ENCODE measurements at regions not wholly inside any gene's neighbourhood (a gene's known extent, or its start where the extent isn't known, plus 50 kb on each side); places are given as distances from the start of the nearest gene placed in this dataset.
"Not testable (repeated sequence)": the region's sequence is repeated elsewhere in the genome, so short reads cannot be mapped to it uniquely, and the experiment has no call there.

DNA sequence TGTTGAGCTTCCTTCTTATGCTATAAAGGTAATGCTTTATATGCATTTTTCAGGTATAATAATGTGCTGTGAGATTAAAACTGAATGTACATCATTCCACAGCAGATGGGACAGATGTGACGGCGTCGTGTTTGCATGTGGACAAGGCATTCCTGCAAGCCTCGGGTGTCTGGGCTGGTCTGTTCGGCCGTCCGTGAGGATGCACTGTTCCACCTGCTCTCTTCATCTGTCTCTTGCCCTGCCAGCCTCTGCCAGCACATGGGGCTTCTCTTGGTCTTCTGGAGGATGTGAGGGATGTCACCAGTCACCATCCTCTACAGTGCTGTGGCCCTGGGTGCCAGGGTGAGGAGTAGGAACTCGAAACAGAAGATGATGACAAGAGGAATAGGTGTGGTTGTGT lies 223.2 kb downstream of the ERMARD start:
- TF ChIP-seq, protein P1, sequence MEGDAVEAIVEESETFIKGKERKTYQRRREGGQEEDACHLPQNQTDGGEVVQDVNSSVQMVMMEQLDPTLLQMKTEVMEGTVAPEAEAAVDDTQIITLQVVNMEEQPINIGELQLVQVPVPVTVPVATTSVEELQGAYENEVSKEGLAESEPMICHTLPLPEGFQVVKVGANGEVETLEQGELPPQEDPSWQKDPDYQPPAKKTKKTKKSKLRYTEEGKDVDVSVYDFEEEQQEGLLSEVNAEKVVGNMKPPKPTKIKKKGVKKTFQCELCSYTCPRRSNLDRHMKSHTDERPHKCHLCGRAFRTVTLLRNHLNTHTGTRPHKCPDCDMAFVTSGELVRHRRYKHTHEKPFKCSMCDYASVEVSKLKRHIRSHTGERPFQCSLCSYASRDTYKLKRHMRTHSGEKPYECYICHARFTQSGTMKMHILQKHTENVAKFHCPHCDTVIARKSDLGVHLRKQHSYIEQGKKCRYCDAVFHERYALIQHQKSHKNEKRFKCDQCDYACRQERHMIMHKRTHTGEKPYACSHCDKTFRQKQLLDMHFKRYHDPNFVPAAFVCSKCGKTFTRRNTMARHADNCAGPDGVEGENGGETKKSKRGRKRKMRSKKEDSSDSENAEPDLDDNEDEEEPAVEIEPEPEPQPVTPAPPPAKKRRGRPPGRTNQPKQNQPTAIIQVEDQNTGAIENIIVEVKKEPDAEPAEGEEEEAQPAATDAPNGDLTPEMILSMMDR (IDR thresholded peaks at IDR 0.05; ENCODE audit: extremely low read depth, insufficient read depth, missing control alignments): no peak
- in situ Hi-C loops (cut with MboI; ENCODE audit: low pct_unique_long_range_greater_than_20kb, low sequenced_read_pairs, unreplicated experiment): no loop called here
- no peak for DNase-seq (ENCODE audit: low spot score)

DNA sequence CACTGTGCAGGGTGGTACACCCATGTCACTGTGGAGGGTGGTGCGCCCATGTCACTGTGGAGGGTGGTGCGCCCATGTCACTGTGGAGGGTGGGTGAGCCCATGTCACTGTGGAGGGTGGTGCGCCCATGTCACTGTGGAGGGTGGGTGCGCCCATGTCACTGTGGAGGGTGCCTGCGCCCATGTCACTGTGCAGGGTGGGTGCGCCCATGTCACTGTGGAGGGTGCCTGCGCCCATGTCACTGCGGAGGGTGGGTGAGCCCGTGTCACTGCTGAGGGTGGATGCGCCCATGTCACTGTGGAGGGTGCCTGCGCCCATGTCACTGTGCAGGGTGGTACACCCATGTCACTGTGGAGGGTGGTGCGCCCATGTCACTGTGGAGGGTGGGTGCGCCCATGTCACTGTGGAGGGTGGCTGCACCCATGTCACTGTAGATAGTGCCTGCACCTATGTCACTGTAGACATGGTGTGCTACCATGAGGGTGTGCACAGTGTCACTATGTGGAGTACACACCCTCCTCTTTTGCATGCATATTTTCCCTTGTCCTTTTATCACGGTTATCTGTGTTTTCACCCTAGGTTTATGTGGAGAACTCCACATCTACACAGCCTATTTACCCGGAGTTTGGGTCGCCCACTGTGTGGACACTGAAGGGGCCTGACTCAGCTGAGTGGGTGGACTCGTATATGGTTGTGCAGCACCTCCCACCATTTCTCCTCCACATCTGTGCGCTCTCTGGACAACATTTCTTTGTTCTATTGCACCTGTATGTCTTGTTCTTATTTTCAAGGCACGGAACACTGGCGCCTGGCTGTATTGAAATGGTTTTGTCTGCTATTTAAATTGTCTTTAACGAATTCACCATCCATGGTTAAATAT lies 222.4 kb downstream of the ERMARD start:
- DNase-seq (ENCODE audit: low spot score); in situ Hi-C loops (cut with MboI; ENCODE audit: low pct_unique_long_range_greater_than_20kb, low sequenced_read_pairs, unreplicated experiment): not testable (repeated sequence)

DNA sequence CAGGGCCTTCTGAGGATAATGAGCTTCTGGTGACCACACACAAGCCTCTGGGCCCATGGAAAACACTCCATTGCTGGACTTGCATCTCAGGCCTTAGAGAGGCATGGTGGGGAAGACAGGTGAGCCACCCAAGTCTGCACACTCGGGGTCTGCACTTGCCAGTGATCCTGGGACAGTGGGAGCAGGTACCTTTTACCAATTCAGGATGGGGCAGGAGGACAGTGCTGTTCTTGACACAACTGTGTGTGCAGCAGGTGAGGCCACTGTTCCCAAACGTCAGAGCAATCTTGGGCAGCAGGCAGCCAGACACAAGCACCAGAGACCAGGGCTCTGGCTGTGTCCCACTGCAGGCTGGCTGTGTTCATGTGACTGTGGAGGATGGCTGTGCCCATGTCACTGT lies 221.3 kb downstream of the ERMARD start:
- no peak for DNase-seq (ENCODE audit: low spot score)

DNA sequence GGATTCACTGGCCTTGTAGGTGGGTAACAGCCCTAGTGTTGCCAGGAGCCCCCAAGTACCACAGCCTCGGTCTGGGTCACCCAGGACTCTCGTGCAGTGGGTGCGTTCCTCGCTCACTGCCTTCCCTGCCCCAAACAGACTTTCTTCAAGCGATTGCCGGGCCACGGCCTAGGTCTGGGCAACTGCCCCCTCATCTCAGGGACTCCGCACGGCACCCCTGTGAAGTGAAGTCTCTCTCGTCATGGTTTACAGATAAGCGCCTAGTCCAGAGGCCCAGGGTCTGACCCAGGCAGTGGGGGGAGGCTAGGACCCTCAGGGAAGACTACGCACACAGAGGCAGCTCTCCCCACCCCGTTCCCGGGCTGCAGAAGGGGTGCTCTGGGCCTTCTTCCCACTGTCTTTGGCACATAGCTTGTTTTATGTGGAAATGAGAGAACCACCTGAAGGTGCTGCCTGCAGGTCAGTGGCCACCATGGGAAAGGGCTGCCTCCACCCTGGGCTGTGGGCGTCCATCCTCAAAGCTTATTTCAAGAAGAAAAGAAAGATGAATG lies 220.8 kb downstream of the ERMARD start:
- in situ Hi-C loops (cut with MboI; ENCODE audit: low pct_unique_long_range_greater_than_20kb, low sequenced_read_pairs, unreplicated experiment): no loop called here
- no peak for DNase-seq (ENCODE audit: low spot score)
- TF ChIP-seq, protein P1 (IDR thresholded peaks at IDR 0.05; ENCODE audit: extremely low read depth, insufficient read depth, missing control alignments): no peak

More for the DNA sequence above, 221.3 kb downstream of the ERMARD start:
- in situ Hi-C loops (cut with MboI; ENCODE audit: low pct_unique_long_range_greater_than_20kb, low sequenced_read_pairs, unreplicated experiment): no loop called here
- TF ChIP-seq, protein P1 (IDR thresholded peaks at IDR 0.05; ENCODE audit: extremely low read depth, insufficient read depth, missing control alignments): no peak

DNA sequence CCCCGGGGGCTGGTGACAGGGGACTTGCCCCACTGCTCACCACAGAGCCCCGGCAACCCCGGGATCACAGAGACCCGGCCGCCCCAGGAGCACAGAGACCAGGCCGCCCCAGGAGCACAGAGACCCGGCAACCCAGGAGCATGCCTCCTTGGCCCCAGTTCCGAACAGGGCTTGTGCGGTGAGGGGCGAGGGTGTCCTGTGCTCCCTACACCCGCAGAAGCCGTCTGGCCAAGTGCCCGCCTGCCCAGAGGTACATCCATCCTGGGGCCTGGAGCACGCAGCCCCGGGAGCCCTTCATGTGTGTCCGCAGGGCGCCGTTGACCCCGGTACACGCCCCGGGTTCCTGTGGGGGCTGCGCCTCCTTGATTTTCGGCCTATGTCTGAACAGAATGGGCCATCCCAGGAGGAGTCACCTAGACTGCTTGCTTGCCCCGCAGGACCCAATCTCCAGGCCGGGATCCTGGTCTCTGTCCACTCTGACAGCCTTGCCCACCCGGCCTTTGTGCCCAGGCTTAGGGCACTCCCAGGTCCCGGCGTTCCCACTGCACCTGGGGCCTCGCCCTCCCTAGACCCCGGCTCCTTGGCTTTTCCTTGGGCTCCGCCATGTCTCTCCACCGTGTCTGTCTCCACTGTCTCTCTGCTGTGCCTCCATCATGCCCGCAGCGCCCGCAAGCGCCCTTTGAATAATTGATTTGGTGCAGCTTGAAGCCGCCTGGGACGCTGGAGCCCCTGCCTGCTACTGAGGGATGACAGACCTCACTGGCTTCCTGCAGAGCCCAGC lies 219.8 kb downstream of the ERMARD start:
- in situ Hi-C loops (cut with MboI; ENCODE audit: low pct_unique_long_range_greater_than_20kb, low sequenced_read_pairs, unreplicated experiment): no loop called here

DNA sequence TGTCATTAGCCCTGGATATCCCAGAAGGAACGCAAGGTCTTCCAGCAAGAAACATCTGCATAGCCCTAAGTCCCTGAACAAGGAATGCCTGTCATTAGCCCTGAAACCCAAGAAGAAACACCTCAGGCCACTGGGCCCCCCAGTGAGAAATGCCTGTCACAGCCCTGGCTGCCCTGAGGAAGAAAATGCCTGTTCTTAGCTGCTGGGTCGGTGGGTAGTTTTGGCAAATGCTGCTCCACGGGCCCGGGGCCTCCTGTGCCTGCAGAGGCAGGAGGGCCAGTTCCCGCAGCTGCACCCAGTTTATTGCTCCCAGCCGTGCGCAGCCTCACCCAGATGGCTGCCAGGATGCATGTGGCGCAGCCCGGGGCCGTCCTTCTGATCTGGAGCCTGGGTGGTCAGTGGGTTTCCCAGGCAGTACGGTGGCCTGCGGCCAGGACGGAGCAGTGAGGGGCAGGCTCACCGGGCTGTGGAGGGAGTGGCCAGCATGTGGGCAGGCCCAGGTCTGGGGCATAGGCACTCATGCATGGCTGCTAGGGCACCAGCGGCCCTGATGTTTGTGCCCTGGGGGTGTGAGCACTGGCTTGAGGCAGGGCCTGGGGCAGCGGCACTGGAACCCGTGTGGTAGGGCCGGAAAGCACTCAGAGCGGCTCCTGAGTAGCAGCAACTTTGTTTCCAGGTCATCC lies 219.0 kb downstream of the ERMARD start:
- in situ Hi-C loops (cut with MboI; ENCODE audit: low pct_unique_long_range_greater_than_20kb, low sequenced_read_pairs, unreplicated experiment): no loop called here
- TF ChIP-seq, protein P1 (IDR thresholded peaks at IDR 0.05; ENCODE audit: extremely low read depth, insufficient read depth, missing control alignments): no peak
- no peak for DNase-seq (ENCODE audit: low spot score)

More for the DNA sequence above, 219.8 kb downstream of the ERMARD start:
- DNase-seq (ENCODE audit: low spot score): no peak
- TF ChIP-seq, protein P1 (IDR thresholded peaks at IDR 0.05; ENCODE audit: extremely low read depth, insufficient read depth, missing control alignments): no peak

All from GM13977 (cell line).